ENCODE measurements at regions not wholly inside any gene's neighbourhood (a gene's known extent, or its start where the extent isn't known, plus 50 kb on each side); places are given as distances from the start of the nearest gene placed in this dataset.

- Histone ChIP-seq H3K27me3 (ENCODE audit: low read length) (peaks cover 25% of the 10 kb centered on the region), H3K4me3 (ENCODE audit: low read length) (no peak overlapping the region), H2AFZ (ENCODE audit: low read length) (no peak overlapping the region), H3K9me2 (replicated peaks; ENCODE audit: low read length) (no peaks in the 10 kb centered on the region), H3K9me3 (ENCODE audit: low read length) (no peaks in the 10 kb centered on the region), H3K9ac (ENCODE audit: low read length) (no peak overlapping the region), H3K4me1 (ENCODE audit: insufficient read depth, low read length) (no peaks in the 10 kb centered on the region), H3K79me2 (ENCODE audit: low read length) (no peaks in the 10 kb centered on the region), H4K20me1 (ENCODE audit: low read length) (no peaks in the 10 kb centered on the region), H3K36me3 (ENCODE audit: low read depth, low read length) (no peaks in the 10 kb centered on the region), H3K27ac (ENCODE audit: low read length) (no peak overlapping the region), H3F3A (ENCODE audit: low read length, unreplicated experiment) (no peaks in the 10 kb centered on the region), H3K4me2 (ENCODE audit: low read length) (no peak overlapping the region)
- POLR2A ChIA-PET (ENCODE audit: unreplicated experiment): no interaction called here
- CTCF ChIA-PET: no interaction called here
- intact Hi-C loops (cut with micrococcal nuclease): no loop called here
- TF ChIP-seq EZH2phosphoT487 (IDR thresholded peaks at IDR 0.05; ENCODE audit: borderline replicate concordance, low read length): no peak
- no peak for TF ChIP-seq EZH2 (IDR thresholded peaks at IDR 0.05; ENCODE audit: low read length, unreplicated experiment)
- no peak for TF ChIP-seq CTCF (conservative IDR thresholded peaks at IDR 0.05; ENCODE audit: low read depth, low read length)
- BruUV-seq (replicated peaks): no TSS peak
- no peak for ATAC-seq
- DNase-seq: no peak
Measured at GRCh38 chr12:13777374-13777773, 204.0 kb downstream of the GRIN2B start.

GRCh38 chr12:13772264-13772663, 209.1 kb downstream of the GRIN2B start:
- intact Hi-C loops (cut with micrococcal nuclease): no loop called here
- DNase-seq (no peak), ATAC-seq (no peak)
- no peak for TF ChIP-seq EZH2 (IDR thresholded peaks at IDR 0.05; ENCODE audit: low read length, unreplicated experiment)
- TF ChIP-seq CTCF (conservative IDR thresholded peaks at IDR 0.05; ENCODE audit: low read depth, low read length): no peak
- TF ChIP-seq EZH2phosphoT487 (IDR thresholded peaks at IDR 0.05; ENCODE audit: borderline replicate concordance, low read length): no peak
- no TSS peak for BruUV-seq (replicated peaks)
- Histone ChIP-seq H3K4me1 (ENCODE audit: insufficient read depth, low read length) (no peaks in the 10 kb centered on the region), H3K27ac (ENCODE audit: low read length) (no peak overlapping the region), H3K36me3 (ENCODE audit: low read depth, low read length) (no peaks in the 10 kb centered on the region), H4K20me1 (ENCODE audit: low read length) (no peaks in the 10 kb centered on the region), H3K9me2 (replicated peaks; ENCODE audit: low read length) (no peaks in the 10 kb centered on the region), H3K79me2 (ENCODE audit: low read length) (no peaks in the 10 kb centered on the region), H3K9ac (ENCODE audit: low read length) (no peak overlapping the region), H3K27me3 (ENCODE audit: low read length) (peaks cover 18% of the 10 kb centered on the region), H3K4me3 (ENCODE audit: low read length) (no peak overlapping the region), H3K4me2 (ENCODE audit: low read length) (no peak overlapping the region), H2AFZ (ENCODE audit: low read length) (no peak overlapping the region), H3F3A (ENCODE audit: low read length, unreplicated experiment) (no peaks in the 10 kb centered on the region), H3K9me3 (ENCODE audit: low read length) (no peaks in the 10 kb centered on the region)
- CTCF ChIA-PET: no interaction called here
- POLR2A ChIA-PET (ENCODE audit: unreplicated experiment): no interaction called here

GRCh38 chr12:13770576-13770975, 210.8 kb downstream of the GRIN2B start:
- Histone ChIP-seq H3K79me2 (ENCODE audit: low read length) (no peaks in the 10 kb centered on the region), H3K9ac (ENCODE audit: low read length) (no peak overlapping the region), H3K27me3 (ENCODE audit: low read length) (peaks cover 32% of the 10 kb centered on the region), H3K4me3 (ENCODE audit: low read length) (no peak overlapping the region), H3K9me2 (replicated peaks; ENCODE audit: low read length) (no peaks in the 10 kb centered on the region), H3K27ac (ENCODE audit: low read length) (no peak overlapping the region), H3K9me3 (ENCODE audit: low read length) (no peaks in the 10 kb centered on the region), H3F3A (ENCODE audit: low read length, unreplicated experiment) (no peaks in the 10 kb centered on the region), H2AFZ (ENCODE audit: low read length) (no peak overlapping the region), H3K4me2 (ENCODE audit: low read length) (no peak overlapping the region), H3K36me3 (ENCODE audit: low read depth, low read length) (no peaks in the 10 kb centered on the region), H3K4me1 (ENCODE audit: insufficient read depth, low read length) (no peaks in the 10 kb centered on the region), H4K20me1 (ENCODE audit: low read length) (no peaks in the 10 kb centered on the region)
- no TSS peak for BruUV-seq (replicated peaks)
- TF ChIP-seq EZH2phosphoT487 (IDR thresholded peaks at IDR 0.05; ENCODE audit: borderline replicate concordance, low read length) (no peak), CTCF (conservative IDR thresholded peaks at IDR 0.05; ENCODE audit: low read depth, low read length) (no peak), EZH2 (IDR thresholded peaks at IDR 0.05; ENCODE audit: low read length, unreplicated experiment) (no peak)
- POLR2A ChIA-PET (ENCODE audit: unreplicated experiment): no interaction called here
- CTCF ChIA-PET: no interaction called here
- intact Hi-C loops (cut with micrococcal nuclease): no loop called here
- DNase-seq (no peak), ATAC-seq (no peak)
